SK-MEL-5 (cell line): ENCODE measurements at regions not wholly inside any gene's neighbourhood (a gene's known extent, or its start where the extent isn't known, plus 50 kb on each side); places are given as distances from the start of the nearest gene placed in this dataset.

Source experiments
- DNase-seq: peaks from one replicate; pipeline ENCODE4 v3.0.0-alpha.2; 2016; ENCODE audit warnings: low read depth, low spot score
- in situ Hi-C: cut with HindIII; loops from 2 replicates; pipeline ENCODE4 v1.10.0; 2016; ENCODE audit warnings: low sequenced_read_pairs, high pct_unique_total_duplicates, low pct_unique_long_range_greater_than_20kb

DNA sequence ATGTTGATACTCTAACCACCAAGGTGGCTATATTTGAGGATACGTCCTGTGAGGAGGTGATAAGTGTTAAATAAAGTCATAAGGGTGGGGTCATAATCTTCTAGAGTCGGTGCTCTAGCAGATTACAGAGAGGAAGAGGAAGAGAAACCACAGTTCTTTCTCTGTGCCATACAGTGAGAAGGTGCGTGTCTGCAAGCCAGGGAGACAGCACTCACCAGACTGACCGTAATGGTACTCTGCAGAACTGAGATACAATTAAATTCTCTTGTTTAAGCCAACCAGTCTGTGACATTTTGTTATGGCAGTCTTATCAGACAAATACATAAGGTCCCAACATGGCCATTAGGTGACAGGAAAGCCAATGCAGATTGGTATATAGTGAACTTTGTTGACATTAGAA lies 480.9 kb upstream of the IGFBP7 start:
- no peak for DNase-seq
- in situ Hi-C loops = no loop called here

DNA sequence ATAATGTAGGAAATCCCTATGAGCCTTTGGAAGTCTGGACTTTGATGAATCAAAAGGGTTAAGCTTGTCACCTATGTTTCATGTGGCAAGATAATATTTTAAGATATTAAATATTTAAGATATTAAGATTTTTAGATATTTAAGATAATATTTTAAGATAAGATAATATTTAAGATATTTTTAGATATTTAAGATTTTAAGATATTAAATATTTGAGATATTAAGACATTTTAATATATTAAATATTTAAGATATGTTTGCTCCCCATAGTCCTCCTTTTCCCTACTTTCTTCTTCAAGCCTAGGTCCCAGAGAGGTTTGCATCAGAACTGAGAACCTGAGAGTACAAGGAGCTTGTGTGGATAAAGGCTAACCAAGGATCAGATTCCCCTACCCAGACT lies 478.4 kb upstream of the IGFBP7 start:
- in situ Hi-C loops = no loop called here
- DNase-seq = no peak

DNA sequence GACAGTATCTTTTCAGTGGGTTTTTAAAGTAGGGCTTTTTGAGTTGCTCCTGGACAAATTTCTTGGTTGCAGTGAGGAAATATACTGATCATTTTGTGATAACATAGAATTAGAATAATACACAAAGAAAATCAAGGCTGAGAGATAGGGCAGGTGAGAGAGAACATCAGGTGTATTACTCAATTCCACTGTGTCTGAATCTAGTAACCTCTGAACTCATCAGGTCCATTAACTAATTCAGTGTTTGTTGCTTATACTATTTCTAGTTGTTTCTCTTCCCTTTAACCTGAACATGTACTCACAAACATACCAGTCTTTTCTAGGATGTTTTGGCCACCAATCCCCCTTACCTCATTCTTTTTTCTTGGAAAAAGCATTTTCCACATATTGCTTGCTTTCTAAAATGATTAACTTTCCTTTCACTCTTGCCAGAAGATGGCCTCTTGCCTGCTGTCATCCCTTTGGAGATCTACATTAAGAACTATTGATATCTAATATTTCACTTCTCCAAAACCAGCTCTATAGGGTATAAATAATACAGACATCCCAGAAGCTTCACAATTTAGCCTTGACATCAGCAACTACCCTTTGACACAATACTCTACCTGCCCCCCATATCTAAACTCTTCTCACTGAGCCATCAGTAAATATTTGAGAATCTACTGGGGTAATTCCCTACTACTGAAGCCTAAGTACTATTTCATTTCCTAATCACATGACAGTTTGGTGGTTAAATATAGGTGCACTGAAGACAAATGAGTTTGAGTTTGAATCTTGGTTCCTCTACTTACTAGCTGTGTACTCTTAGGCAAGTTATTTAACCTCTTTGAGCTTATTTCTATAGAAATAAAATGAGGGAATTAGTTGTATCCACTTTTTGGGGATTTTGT lies 470.8 kb upstream of the IGFBP7 start:
- DNase-seq = no peak
- in situ Hi-C loops = no loop called here

DNA sequence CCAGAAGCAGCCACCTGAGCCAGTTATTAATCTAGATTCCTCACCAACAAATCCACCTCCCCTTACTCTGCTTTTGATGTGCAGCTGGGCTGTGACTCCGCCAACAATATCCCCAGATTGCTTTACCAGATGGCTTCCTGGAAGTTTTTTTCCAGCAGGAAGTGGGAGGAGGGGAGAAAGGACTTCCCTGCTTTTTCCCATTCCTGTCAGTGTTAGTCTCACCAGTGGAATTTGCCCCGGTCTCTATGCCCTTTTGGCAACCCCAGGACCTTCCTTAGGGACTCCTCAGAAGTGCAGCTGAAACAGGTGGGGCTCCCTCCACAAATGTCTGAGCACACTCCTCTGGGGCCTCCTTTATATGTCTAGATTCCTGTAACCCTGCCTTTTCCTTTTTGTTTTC lies 465.2 kb upstream of the IGFBP7 start:
- no peak for DNase-seq
- in situ Hi-C loops = no loop called here

DNA sequence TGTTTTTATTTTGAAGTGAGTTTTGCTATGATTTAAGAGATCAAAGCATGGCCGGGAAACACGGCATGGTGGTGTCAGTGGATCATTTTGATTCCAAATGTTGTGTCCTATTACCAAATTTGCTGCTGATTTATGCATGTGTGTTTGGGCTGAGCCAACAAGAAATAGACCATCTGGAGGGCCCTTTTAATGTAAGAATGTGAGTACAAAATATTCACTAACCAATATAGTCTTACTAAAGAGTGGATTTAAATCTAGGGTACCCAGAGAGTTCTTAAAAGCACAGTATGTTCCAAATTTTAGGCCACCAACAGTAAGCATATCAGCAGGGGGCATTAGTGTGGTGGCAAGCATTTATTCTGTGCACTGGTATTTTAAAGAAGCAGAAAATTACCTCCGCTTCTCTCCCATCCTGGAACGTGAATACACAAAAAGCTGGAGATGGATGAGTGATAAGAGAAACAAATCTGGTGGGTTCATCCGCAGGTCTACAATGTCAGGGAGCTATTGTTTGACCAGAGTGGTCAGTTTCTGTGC lies 444.4 kb upstream of the IGFBP7 start:
- DNase-seq = no peak
- in situ Hi-C loops = no loop called here

DNA sequence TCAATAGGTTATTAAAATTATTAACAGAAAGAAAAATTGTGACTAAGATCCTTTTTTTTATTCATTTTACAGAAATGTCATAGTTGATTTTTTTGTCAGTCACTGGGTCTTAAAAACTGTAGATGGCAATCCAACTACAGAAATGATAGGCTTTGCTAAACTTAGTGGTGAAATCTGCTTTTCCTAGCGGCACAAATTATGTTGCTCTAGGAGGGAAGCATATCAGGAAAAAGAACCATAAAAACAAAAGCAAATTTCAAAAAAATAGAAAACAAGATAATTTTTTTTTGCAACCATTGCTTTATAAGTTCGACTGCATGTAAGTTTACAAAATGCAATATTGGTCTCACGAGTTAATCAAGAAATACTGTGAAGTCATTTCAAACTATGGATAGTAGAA lies 443.5 kb upstream of the IGFBP7 start:
- no peak for DNase-seq
- in situ Hi-C loops = no loop called here

DNA sequence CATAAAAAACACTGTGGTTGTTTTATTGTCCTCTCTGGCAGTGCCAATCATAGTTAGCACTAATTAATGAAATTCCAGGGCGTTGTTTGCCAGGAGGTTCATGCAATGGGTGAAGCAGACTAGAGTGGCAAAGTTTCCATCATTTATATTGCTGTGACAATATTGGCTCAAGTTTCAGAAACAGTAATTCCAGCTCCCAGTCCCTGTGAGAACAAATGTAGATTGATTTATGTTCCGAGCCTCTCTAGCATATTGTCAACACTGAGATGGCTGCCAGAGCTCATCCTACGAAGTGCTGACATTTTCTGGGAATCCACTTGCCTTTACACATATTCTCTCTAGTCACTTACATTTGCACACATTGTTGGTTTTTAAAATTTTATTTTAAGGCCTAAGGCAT lies 440.0 kb upstream of the IGFBP7 start:
- no peak for DNase-seq
- in situ Hi-C loops = no loop called here

DNA sequence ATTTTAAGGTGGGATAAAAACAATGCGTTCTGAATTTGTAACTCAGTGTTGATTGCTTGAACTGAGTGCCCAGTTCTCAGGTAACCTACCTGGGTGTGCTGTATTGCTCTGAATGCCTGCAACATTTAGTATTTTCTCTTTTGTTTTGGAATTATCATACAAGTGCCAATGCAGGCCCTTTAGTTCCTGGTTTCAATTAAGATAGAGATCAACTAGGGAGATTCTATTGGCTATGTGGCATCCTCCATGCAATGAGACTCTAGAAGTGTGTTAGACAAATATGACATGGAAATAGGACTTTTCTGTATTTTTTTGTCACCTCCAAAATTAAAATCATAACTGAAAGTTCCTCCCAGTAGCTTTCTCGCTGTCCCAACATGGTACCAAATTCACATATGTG lies 438.7 kb upstream of the IGFBP7 start:
- in situ Hi-C loops = no loop called here
- DNase-seq = no peak

DNA sequence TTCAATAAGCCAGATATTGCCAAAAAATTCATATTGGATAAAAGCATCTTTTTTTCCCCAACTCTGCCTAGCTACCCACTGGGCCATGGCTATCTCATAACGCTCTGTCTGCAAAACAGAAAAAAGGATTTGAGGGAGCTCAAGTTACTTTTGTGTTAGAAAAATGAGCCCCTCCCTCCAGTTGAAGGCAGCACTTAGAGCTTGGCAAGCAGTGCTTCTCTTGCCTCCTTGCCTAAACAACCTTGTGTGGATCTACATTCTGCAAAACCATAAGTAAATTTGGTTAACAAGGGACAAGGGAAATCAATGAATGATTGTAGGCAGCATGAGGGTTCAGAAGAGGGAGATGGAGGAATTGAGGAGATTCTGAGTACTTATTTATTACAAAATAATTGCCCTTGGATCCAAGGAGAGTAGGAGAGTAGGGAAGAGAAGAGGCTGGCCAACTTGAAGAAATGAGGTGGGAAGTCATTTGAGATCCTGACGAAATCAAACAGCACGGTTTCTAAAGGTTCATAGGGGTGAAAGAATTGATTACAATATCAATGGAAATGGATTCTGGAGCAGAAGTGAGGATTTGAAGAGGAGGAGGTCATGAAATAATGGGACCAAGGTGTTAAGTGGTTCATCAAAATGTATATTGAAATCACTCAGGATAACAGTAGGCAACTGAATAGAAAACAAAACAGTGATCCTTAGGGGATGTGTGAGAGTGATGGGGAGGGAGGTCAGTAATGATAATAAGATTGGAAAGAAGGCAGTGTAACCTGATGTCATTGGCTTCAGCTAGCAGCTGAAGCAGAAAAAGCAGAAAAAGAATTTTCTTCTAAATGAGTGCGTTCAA lies 434.8 kb upstream of the IGFBP7 start:
- no peak for DNase-seq
- in situ Hi-C loops = no loop called here

DNA sequence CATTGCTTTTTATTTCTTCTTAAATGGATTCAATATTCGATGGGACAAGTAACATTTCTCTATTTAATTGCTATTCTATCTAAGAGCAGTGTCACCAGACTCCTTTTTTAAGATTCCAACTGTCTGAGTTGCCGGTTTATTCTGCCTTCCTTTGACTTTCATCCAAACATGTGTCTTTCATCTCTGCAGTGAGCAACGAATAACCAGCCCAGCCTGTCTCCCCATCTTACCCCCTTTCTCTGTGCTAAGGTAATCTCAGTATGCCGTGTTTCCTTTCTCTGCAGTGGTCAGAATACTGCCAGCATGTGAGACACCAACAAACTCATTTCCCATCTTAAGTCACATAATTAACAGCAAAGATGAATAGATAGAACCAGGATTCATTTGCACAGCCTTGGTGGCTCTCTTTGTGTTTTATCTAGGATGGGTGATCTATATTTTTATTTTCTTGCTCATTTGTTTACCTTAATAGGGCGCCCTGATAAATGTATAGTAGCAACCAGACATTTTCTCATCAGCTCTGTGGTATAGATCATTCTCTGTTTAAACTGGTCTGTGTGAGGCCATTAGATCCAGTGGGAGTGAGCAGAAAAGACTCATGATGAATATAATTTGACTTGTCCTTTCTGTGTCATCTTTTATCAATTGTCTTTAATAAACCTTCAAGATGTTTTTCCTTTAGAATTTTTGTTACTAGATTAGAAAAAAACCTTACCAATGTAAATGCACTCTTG lies 394.8 kb upstream of the IGFBP7 start:
- in situ Hi-C loops = no loop called here
- no peak for DNase-seq

DNA sequence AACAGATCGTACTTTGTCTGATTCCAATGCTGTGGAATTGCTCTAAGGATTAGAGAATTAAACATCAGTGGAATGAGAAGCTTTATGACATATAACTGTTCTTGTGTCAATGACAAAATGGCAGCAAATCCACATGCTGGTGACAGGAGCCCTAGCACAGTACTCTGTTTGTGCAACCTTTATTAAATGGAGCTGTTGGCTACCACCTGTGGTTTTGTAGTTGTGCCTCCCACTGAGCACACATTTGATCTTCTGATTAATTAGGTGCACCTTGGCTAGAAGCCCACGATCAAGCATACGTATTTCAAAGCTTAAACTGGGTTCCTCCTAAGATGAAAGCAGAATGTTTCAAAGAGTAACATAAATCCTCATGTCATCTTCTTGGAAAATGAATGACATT lies 394.0 kb upstream of the IGFBP7 start:
- DNase-seq = no peak
- in situ Hi-C loops = no loop called here

DNA sequence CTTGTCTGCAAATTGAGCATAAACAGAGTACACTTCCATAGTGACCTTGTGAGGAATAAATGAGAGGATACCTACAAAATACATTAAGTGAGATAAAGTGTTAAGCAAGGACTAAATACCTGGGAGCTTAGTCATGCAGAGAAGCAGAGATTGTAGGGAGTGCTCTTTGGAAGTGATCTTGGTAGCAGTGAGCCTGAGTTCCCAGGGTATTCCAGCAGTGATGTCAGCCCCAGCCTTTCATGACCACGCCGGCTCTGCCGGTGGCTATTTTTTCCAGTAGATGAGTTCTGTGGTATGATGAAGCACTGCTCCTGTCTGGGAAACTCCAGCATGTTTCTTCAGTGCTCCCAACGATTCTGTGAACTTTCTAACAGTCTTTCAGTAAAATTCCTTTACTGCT lies 391.5 kb upstream of the IGFBP7 start:
- no peak for DNase-seq
- in situ Hi-C loops = no loop called here

DNA sequence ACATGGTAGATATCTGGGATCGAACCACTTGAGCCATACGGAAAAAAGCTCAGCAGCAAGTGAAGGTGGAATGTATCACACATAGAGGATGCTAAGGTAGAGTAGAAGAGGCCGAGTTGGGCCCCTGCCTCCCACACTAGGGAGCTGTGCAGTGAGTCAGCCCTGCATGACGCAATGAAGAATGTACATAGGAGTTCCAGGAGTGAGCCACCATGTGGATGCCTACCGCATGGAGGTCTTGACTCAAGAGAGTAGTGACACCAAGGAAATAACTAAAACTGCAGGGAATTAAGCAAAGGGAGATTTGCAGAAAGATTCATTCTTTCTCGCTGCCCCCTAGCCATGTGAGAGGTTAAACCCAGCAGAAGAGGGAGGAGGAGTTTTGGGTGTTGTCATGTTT lies 389.6 kb upstream of the IGFBP7 start:
- in situ Hi-C loops = no loop called here
- peak; percentile 44 for DNase-seq

DNA sequence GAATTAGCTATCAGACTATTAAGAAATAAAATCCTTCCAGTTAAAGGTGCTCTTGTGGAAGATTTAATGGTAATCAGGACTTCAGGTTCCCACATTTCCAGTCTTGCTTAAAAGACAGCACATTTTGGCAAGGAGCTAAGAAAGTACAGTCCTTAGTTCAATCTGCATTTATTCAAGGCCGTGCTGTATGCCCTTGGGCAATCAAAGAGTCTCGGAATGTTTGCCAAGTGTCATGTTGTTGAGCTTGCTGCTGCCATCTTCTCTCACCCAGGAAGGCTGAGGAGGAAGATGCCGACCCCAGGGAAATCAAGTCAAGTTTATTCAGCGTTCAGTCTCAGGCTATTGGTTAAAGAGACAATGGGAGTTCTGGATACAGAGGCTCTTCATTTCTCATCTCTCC lies 388.1 kb upstream of the IGFBP7 start:
- no peak for DNase-seq

DNA sequence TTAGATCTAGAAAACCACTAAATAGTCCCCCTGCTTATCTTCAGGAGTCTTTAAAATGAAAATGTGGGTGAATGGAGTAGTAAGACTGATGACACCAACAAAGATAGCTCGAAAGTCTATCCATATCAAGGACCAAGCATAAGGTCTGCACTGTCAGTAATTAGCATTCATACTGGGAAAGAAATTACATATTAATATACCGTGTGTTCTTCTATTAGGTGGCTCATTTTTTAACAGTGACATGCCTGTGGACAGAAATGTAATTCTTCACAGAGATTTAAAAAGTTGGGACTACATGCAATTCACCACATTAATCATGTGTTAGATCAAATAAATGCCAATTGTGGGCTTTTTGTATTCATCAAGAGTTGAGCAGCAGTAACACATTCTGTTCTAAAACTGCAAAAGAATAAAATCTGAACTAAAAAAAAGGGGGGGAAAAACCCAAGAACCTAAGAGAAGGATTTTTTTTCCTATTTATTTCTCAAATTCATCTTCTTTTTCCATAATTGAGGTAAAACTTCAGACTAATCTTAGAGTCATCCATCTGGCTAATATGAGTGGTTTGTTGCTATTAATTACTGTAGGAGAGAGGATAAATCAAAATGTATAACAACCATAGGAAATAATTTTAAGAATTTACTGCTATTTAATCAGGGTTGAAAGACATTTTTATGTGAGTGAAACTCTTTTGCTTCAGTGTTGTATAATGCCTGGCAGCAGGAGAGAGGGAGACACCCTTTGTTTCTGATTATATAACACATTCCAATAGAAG lies 386.7 kb upstream of the IGFBP7 start:
- in situ Hi-C loops = no loop called here
- DNase-seq = no peak

More for the DNA sequence above, 388.1 kb upstream of the IGFBP7 start:
- in situ Hi-C loops = no loop called here

DNA sequence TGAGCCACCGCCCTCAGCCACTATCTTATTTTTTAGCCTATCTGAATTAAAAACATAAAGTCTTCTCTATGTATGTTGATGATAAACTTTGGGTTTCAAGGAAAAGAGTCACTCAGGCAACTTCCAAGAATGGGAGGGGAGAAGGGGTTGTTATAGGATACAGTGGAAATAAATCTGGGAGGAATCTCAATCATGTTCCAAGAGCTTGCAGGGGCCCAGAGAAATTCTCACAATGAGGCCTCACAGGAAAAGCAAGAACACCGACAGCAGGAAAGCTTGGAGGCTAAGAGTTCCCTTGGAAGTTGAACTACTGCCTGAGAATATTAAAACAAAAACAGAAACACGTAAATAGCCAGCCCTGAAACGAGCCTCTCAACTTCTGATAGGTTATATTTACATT lies 384.6 kb upstream of the IGFBP7 start:
- in situ Hi-C loops = no loop called here
- no peak for DNase-seq

DNA sequence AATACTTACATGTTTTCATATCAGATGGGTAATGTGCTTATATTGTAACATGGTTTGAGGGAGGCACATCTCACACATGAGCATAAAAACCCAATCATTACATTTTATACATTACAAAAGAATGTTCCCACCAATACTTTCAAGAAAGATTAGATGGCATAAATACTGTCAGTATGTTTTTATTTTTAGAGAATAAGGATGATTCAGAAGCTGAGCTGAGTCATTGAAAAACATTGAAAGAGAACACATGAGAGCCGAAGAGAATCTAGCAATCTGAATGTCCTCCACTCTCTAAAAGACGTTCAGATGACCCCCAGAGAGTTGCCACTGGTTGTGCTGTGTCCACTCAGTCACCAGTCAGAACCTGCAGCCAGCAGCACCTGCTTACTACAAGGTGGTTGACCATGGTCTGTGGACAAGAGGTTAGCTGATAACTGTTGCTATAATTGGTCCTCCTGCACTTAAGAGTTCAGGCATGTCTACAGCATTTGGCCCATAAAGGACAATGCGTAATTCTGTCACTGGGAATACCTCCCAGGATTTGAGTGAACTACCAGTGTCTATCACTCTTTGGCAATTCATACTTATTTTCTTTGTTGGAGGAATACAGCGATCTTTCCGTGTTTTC lies 382.2 kb upstream of the IGFBP7 start:
- in situ Hi-C loops = no loop called here
- DNase-seq = no peak
